T-helper 17 cell (primary cell): ENCODE measurements at regions not wholly inside any gene's neighbourhood (a gene's known extent, or its start where the extent isn't known, plus 50 kb on each side); places are given as distances from the start of the nearest gene placed in this dataset.

ENCODE experiments used
- ATAC-seq: fragments of 150-1000 bp; cut with Tn5 transposase; 2 replicates; pipeline ENCODE4 v1.10.0; 2021; ENCODE audit warnings: mild to moderate bottlenecking, moderate library complexity
- DNase-seq, 3 donors: peaks; one replicate each; pipeline versions ENCODE4 v3.0.0 to v3.0.0-alpha.2; 2020 to 2021
- H3K9me3 ChIP-seq: one replicate; pipeline ENCODE4 v1.7.0; 2013; ENCODE audit warnings: low read length, mild to moderate bottlenecking; ENCODE audit not compliant: control insufficient read depth, poor library complexity, severe bottlenecking
- H3K27ac Mint-ChIP-seq: one replicate; pipeline ENCODE4 v1.8.0; 2022; ENCODE audit warnings: mild to moderate bottlenecking, moderate library complexity, mixed read lengths
- H3K27me3 Mint-ChIP-seq: one replicate; pipeline ENCODE4 v1.8.0; 2022; ENCODE audit warnings: mixed read lengths
- H3K36me3 Mint-ChIP-seq: one replicate; pipeline ENCODE4 v1.8.0; 2022; ENCODE audit warnings: low read depth, mixed read lengths
- H3K4me1 Mint-ChIP-seq: one replicate; pipeline ENCODE4 v1.8.0; 2022; ENCODE audit warnings: mild to moderate bottlenecking, mixed read lengths
- H3K4me3 Mint-ChIP-seq: one replicate; pipeline ENCODE4 v1.8.0; 2022; ENCODE audit warnings: mild to moderate bottlenecking, moderate library complexity, mixed read lengths

- Mint-ChIP-seq H3K4me1 (no peaks in the 10 kb centered on the region), H3K27me3 (no peaks in the 10 kb centered on the region), H3K4me3 (no peak overlapping the region), H3K36me3 (no peaks in the 10 kb centered on the region), H3K27ac (no peak overlapping the region)
- DNase-seq (no peak), ATAC-seq (no peak)
- H3K9me3 ChIP-seq: no peaks in the 10 kb centered on the region
These were observed 73.6 kb downstream of the CYLC2 start for GRCh38 chr9:103068753-103069152.

DNA sequence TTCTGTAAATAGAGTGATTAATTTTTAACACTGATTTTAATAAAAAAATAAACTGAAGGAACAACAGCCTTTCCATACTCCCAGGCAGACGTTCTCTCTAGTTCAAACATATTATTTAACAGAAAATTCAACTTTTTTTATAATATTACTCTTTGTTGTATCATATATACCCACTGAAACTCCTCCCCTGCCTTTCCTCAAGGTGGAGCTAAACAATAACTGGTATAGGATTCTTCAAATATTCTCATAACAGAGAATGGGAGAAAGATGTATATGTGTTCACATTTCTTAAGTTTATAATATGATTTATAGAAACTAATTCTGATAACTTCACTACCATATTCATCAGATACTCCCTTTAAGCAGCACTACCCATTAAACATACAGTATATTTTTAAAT is 83.4 kb downstream of the CYLC2 start:
- H3K27me3 Mint-ChIP-seq: no peaks in the 10 kb centered on the region
- H3K9me3 ChIP-seq: no peaks in the 10 kb centered on the region
- no peaks in the 10 kb centered on the region for H3K4me1 Mint-ChIP-seq
- no peak overlapping the region for H3K27ac Mint-ChIP-seq
- DNase-seq: no peak
- ATAC-seq: no peak
- H3K4me3 Mint-ChIP-seq: no peak overlapping the region
- no peaks in the 10 kb centered on the region for H3K36me3 Mint-ChIP-seq

DNA sequence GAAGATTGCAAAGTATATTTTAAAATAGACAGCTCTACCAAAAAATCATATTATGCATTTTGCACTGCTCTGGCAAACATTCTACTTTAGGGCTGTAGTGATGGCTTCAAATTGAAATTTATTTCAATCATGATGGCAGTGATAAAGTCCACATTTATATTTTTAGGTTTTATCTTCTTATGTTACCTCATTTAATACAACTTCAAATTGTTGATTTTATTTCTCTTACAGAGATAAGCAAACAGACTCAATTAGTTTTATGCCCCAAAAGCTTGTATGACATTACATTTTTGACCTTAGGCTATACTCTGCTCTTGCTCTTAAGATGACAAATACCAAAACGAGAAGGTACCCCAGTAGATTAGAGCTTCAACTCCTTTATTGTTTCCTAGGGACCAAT is 87.4 kb downstream of the CYLC2 start:
- H3K36me3 Mint-ChIP-seq: no peaks in the 10 kb centered on the region
- H3K27ac Mint-ChIP-seq: no peak overlapping the region
- no peak for ATAC-seq
- no peaks in the 10 kb centered on the region for H3K4me1 Mint-ChIP-seq
- no peak for DNase-seq
- H3K9me3 ChIP-seq: no peaks in the 10 kb centered on the region
- no peak overlapping the region for H3K4me3 Mint-ChIP-seq
- no peaks in the 10 kb centered on the region for H3K27me3 Mint-ChIP-seq

DNA sequence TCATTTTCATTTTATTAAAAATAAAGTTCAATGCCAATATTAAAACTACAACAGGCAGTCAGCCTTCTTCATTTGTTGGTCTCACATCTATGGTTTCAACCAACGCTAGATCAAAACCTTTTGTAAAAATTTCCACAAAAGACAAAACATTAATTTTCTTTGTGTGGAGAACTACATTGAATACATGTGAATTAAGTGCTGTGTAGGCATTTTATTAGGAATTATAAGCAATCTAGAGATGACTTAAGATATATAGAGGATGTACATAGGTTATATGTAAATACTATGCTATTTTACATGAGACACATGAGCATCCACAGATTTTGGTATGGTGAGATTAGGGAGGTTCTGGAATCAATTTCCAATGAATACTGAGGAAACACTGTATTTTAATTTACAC is 94.2 kb downstream of the CYLC2 start:
- Mint-ChIP-seq H3K4me1 (no peaks in the 10 kb centered on the region), H3K4me3 (no peak overlapping the region), H3K36me3 (no peaks in the 10 kb centered on the region), H3K27me3 (no peaks in the 10 kb centered on the region), H3K27ac (no peak overlapping the region)
- no peak for DNase-seq
- no peaks in the 10 kb centered on the region for H3K9me3 ChIP-seq
- ATAC-seq: no peak

DNA sequence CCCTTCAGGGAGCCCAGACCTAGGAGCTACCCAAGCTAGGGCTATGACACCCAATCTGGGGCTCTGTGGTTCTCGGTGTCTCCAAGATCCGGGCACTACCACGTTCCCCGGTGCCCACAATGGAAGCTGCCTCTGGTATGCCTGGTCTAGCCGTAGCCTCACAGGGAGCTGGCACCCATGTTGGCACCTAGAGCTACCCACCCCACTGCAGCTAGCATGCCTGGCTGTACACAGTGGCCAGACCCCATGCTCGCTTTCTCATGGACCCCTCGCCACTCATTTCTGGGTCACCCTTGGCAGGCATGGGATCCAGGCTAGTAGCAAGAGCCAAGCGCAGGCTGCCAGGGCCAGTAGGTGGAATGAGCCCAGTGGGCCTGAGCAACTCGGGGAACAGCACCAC is 109.0 kb downstream of the CYLC2 start:
- H3K9me3 ChIP-seq: no peaks in the 10 kb centered on the region
- no peak for ATAC-seq
- no peak overlapping the region for H3K27ac Mint-ChIP-seq
- H3K4me3 Mint-ChIP-seq: no peak overlapping the region
- no peaks in the 10 kb centered on the region for H3K36me3 Mint-ChIP-seq
- no peaks in the 10 kb centered on the region for H3K4me1 Mint-ChIP-seq
- DNase-seq: no peak
- H3K27me3 Mint-ChIP-seq: no peaks in the 10 kb centered on the region

DNA sequence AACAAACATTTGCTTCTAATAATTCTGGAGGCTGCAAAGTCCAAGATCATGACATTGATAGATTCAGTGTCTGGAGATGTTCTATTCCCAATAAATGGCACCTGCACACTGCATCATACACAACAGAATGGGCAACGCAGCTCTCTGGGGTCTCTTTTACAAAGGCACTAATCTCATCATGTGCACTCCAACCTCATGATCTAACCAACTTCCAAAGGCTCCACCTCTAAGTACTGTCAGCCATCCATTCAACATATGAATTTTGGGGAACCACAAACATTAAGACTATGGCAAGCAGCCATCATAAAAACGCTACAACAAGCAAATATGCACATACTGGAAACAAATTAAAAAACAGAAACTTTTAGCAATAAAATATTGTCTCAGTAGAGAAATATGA is 121.1 kb downstream of the CYLC2 start:
- Mint-ChIP-seq H3K4me3 (no peak overlapping the region), H3K27me3 (no peaks in the 10 kb centered on the region), H3K4me1 (no peaks in the 10 kb centered on the region), H3K36me3 (peaks cover 2% of the 10 kb centered on the region), H3K27ac (no peak overlapping the region)
- DNase-seq (no peak), ATAC-seq (no peak)
- H3K9me3 ChIP-seq: no peaks in the 10 kb centered on the region

DNA sequence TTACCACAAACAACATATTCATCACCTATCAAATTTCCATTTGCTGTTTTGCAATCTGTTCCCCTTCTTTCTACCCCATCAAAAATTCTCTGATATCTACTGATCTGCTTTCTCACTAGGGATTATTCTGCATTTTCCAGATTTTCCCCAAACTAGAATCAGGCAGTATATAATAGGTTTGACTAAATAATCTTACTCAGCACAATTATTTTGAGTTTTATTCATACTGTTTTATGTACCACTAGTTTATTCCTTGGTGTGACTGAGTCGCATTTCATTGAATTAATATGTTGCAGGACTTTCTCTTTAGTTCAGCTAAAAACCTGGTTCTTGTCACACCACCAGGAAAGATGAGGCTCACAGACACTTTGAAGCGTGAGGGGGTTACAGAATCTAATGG is 131.4 kb downstream of the CYLC2 start:
- Mint-ChIP-seq H3K27me3 (no peaks in the 10 kb centered on the region), H3K36me3 (no peaks in the 10 kb centered on the region), H3K27ac (no peak overlapping the region), H3K4me1 (no peaks in the 10 kb centered on the region), H3K4me3 (no peak overlapping the region)
- ATAC-seq (no peak), DNase-seq (no peak)
- no peaks in the 10 kb centered on the region for H3K9me3 ChIP-seq

GRCh38 chr9:103139891-103140290 is 144.8 kb downstream of the CYLC2 start:
- H3K36me3 Mint-ChIP-seq: no peaks in the 10 kb centered on the region
- DNase-seq: no peak
- H3K4me3 Mint-ChIP-seq: no peak overlapping the region
- H3K4me1 Mint-ChIP-seq: no peaks in the 10 kb centered on the region
- H3K9me3 ChIP-seq: no peaks in the 10 kb centered on the region
- no peak for ATAC-seq
- H3K27me3 Mint-ChIP-seq: no peaks in the 10 kb centered on the region
- H3K27ac Mint-ChIP-seq: no peak overlapping the region

DNA sequence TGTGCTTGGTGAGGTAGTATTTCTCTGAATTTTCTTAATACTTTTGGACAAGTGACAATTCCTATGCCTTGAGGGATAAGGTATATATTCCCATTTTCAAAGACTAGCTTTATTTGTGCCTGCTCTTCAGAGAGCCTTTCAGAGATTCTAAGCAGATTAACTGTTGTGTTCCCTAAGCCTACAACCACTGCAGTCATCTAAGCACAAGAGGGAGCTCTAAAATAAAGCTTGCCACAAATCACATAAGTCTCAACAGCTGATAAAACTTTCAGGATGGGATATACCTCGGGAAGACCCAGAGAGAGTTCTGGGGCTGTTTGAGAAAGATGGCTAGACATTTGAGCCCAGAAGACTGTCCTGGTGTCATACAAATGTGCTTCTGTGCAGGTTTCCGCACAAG is 157.3 kb downstream of the CYLC2 start:
- Mint-ChIP-seq H3K36me3 (no peaks in the 10 kb centered on the region), H3K27me3 (no peaks in the 10 kb centered on the region), H3K4me1 (no peaks in the 10 kb centered on the region), H3K4me3 (no peak overlapping the region), H3K27ac (no peak overlapping the region)
- DNase-seq: no peak
- no peaks in the 10 kb centered on the region for H3K9me3 ChIP-seq
- ATAC-seq: no peak

- ATAC-seq (no peak), DNase-seq (no peak)
- no peaks in the 10 kb centered on the region for H3K36me3 Mint-ChIP-seq
- no peak overlapping the region for H3K27ac Mint-ChIP-seq
- H3K27me3 Mint-ChIP-seq: no peaks in the 10 kb centered on the region
- no peaks in the 10 kb centered on the region for H3K4me1 Mint-ChIP-seq
- H3K9me3 ChIP-seq: no peaks in the 10 kb centered on the region
- no peak overlapping the region for H3K4me3 Mint-ChIP-seq
These were observed 172.4 kb downstream of the CYLC2 start for GRCh38 chr9:103167530-103167929.

DNA sequence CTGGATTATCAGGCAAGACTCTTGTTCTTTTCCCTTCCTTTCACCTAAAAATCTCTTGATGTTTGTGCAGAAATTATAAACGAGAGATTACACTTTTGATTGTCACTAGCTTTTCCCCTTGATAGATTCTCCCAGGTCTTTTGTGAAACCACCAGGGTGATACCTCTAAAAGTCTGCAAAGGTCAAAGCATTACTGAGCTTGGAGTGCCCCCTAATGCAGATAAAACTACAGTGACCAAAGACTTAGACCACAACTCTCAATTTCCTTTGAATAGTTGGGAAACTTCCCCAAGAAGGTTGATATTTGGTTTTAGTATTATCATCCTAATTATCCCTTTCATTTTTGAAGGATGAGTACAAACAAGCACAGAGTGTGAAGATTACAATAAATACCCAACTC is 173.1 kb downstream of the CYLC2 start:
- Mint-ChIP-seq H3K4me1 (no peaks in the 10 kb centered on the region), H3K27ac (no peak overlapping the region), H3K27me3 (no peaks in the 10 kb centered on the region), H3K36me3 (no peaks in the 10 kb centered on the region), H3K4me3 (no peak overlapping the region)
- DNase-seq (no peak), ATAC-seq (no peak)
- H3K9me3 ChIP-seq: no peaks in the 10 kb centered on the region

GRCh38 chr9:103169798-103170197 is 174.7 kb downstream of the CYLC2 start:
- ATAC-seq: no peak
- Mint-ChIP-seq H3K4me3 (no peak overlapping the region), H3K27me3 (no peaks in the 10 kb centered on the region)

DNA sequence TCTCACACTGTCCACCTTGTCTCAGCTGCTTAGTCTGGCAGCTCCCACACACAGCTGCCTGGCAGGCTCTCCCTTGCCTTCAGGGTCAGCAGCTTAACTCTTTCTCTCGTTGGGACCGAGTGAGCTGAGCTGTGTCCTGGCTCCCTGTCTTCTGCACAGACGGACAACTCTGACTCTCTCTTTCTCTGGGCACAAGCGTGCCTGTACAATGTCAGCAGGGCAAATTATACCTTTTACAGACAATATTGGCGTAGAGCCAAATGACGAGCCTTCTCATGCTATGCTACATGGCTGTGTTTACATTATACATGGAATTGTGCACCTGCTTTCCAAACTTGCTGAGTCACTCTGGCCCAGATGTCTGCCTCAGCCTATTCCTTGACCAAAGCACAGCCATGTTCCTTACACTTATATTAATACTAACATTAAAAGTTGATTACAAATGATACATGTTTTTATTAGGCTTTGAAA is 188.6 kb downstream of the CYLC2 start:
- Mint-ChIP-seq H3K4me3 (no peak overlapping the region), H3K4me1 (no peaks in the 10 kb centered on the region), H3K36me3 (no peaks in the 10 kb centered on the region), H3K27me3 (no peaks in the 10 kb centered on the region), H3K27ac (no peak overlapping the region)
- ATAC-seq: no peak
- DNase-seq: no peak
- no peaks in the 10 kb centered on the region for H3K9me3 ChIP-seq

More at GRCh38 chr9:103169798-103170197, 174.7 kb downstream of the CYLC2 start:
- Mint-ChIP-seq H3K4me1 (no peaks in the 10 kb centered on the region), H3K36me3 (no peaks in the 10 kb centered on the region), H3K27ac (no peak overlapping the region)
- DNase-seq: no peak
- no peaks in the 10 kb centered on the region for H3K9me3 ChIP-seq

GRCh38 chr9:103186959-103187358 is 191.8 kb downstream of the CYLC2 start:
- no peaks in the 10 kb centered on the region for H3K36me3 Mint-ChIP-seq
- ATAC-seq (no peak), DNase-seq (no peak)
- H3K4me3 Mint-ChIP-seq: no peak overlapping the region
- no peaks in the 10 kb centered on the region for H3K4me1 Mint-ChIP-seq
- no peaks in the 10 kb centered on the region for H3K27me3 Mint-ChIP-seq
- H3K27ac Mint-ChIP-seq: no peak overlapping the region
- no peaks in the 10 kb centered on the region for H3K9me3 ChIP-seq
